ENCODE measurements at regions not wholly inside any gene's neighbourhood (a gene's known extent, or its start where the extent isn't known, plus 50 kb on each side); places are given as distances from the start of the nearest gene placed in this dataset.

- Histone ChIP-seq H3K79me1 (ENCODE audit: low read depth, low read length) (no peaks in the 10 kb centered on the region), H3K79me2 (ENCODE audit: control insufficient read depth in 1 of 2, insufficient read depth in 2 of 2, low read length in 2 of 2) (no peaks in the 10 kb centered on the region), H4K5ac (ENCODE audit: insufficient read length, low read depth, low read length) (no peak overlapping the region), H2BK12ac (ENCODE audit: low read depth, low read length) (no peak overlapping the region), H3K23me2 (ENCODE audit: low read depth, low read length) (no peaks in the 10 kb centered on the region), H3K23ac (ENCODE audit: insufficient read length) (no peak overlapping the region), H3K27me3 (replicated peaks in 1 of 4; ENCODE audit: control insufficient read depth in 3 of 4, extremely low read depth in 1 of 4, insufficient read depth in 3 of 4, low read length in 3 of 4) (no peaks in the 10 kb centered on the region), H3K14ac (ENCODE audit: insufficient read length) (no peak overlapping the region), H4K91ac (replicated peaks; ENCODE audit: insufficient read length, low read length) (no peak overlapping the region), H2BK15ac (ENCODE audit: low read length) (no peak overlapping the region), H3K4me2 (ENCODE audit: insufficient read depth in 1 of 2, low read depth in 2 of 2, low read length in 2 of 2) (no peak overlapping the region), H3K9me3 (ENCODE audit: insufficient read depth in 2 of 2, low read depth in 1 of 2, low read length in 1 of 2) (no peaks in the 10 kb centered on the region), H3K4me1 (replicated peaks in 1 of 4; ENCODE audit: control insufficient read depth in 3 of 4, insufficient read depth in 4 of 4, low read length in 3 of 4) (no peaks in the 10 kb centered on the region), H4K8ac (ENCODE audit: extremely low read depth, insufficient read depth, low read length) (no peak overlapping the region), H2BK20ac (ENCODE audit: low read length) (no peak overlapping the region), H2BK5ac (ENCODE audit: low read depth, low read length) (no peak overlapping the region), H2AFZ (ENCODE audit: low read length) (no peak overlapping the region), H4K20me1 (replicated peaks in 1 of 2; ENCODE audit: control insufficient read depth in 1 of 2, insufficient read depth in 2 of 2, low read length in 2 of 2) (no peaks in the 10 kb centered on the region), H3K18ac (ENCODE audit: extremely low read depth, low read length) (no peak overlapping the region), H3K9ac (replicated peaks in 1 of 4; ENCODE audit: extremely low read depth in 1 of 4, low read depth in 3 of 4, low read length in 3 of 4) (no peak overlapping the region), H3K56ac (replicated peaks; ENCODE audit: insufficient read length, low read depth, low read length) (no peak overlapping the region), H2BK120ac (replicated peaks; ENCODE audit: low read depth, low read length) (no peak overlapping the region), H3K4ac (replicated peaks; ENCODE audit: insufficient read length, low read depth, low read length) (no peak overlapping the region), H2AK5ac (ENCODE audit: low read depth, low read length) (no peak overlapping the region), H3K36me3 (ENCODE audit: control insufficient read depth in 2 of 4, insufficient read depth in 4 of 4, low read length in 3 of 4) (no peaks in the 10 kb centered on the region), H3K4me3 (ENCODE audit: extremely low read depth in 1 of 4, insufficient read depth in 2 of 4, low read depth in 3 of 4, low read length in 4 of 4) (no peak overlapping the region), H3K27ac (ENCODE audit: low read depth, low read length) (no peak overlapping the region)
- POLR2A ChIA-PET (ENCODE audit: partially characterized antibody), result no interaction called here
- 100% methylated on average over 1 of the region's 1 CpG; no CpG with 5 or more reads in 1 of the 2 experiments for WGBS, 2 experiments (ENCODE audit: extremely low coverage in 1 of 2, insufficient coverage in 1 of 2, insufficient read length in 1 of 2, insufficient replicate concordance in 2 of 2, low coverage in 1 of 2, low lambda C conversion rate in 2 of 2, missing lambda C conversion rate in 1 of 2)
- no peak for FAIRE-seq
- CTCF ChIA-PET (ENCODE audit: partially characterized antibody), result no interaction called here
- no peak for DNase-seq (ENCODE audit: low read depth in 1 of 2, low spot score in 2 of 2)
- TF ChIP-seq PHF8 (conservative IDR thresholded peaks at IDR 0.05; ENCODE audit: low read depth, low read length) (no peak), SP4 (IDR thresholded peaks at IDR 0.05; ENCODE audit: low read length) (no peak), POLR2AphosphoS5 (IDR thresholded peaks at IDR 0.05; ENCODE audit: low read depth, low read length) (no peak), SIX5 (IDR thresholded peaks at IDR 0.05; ENCODE audit: low read depth, low read length) (no peak), SIRT6 (IDR thresholded peaks at IDR 0.05; ENCODE audit: low read length) (no peak), RXRA (IDR thresholded peaks at IDR 0.05; ENCODE audit: insufficient read depth, low read depth, low read length) (no peak), CHD1 (IDR thresholded peaks at IDR 0.05; ENCODE audit: low read depth, low read length) (no peak), SAP30 (IDR thresholded peaks at IDR 0.05; ENCODE audit: insufficient read depth, insufficient replicate concordance, low read length) (no peak), JUND (IDR thresholded peaks at IDR 0.05; ENCODE audit: low read length) (no peak), NANOG (IDR thresholded peaks at IDR 0.05; ENCODE audit: insufficient read depth, low read depth, low read length, poor library complexity, severe bottlenecking) (no peak), BCL11A (IDR thresholded peaks at IDR 0.05; ENCODE audit: low read depth in 2 of 2, low read length in 2 of 2) (no peak), POU5F1 (IDR thresholded peaks at IDR 0.05; ENCODE audit: low read depth, low read length) (no peak), E2F6 (IDR thresholded peaks at IDR 0.05) (no peak)
Measured at GRCh38 chr5:25255128-25255527, 610.4 kb upstream of the CDH10 start.

Data from H1 (cell line).